B cell (primary cell): ENCODE measurements at regions not wholly inside any gene's neighbourhood (a gene's known extent, or its start where the extent isn't known, plus 50 kb on each side); places are given as distances from the start of the nearest gene placed in this dataset.

Experiments used
- ATAC-seq: fragments of 200-7000 bp; cut with Tn5 transposase; one replicate; pipeline ENCODE4 v1.10.0; 2021; ENCODE audit warnings: low read depth, mild to moderate bottlenecking, moderate number of reproducible peaks, moderate library complexity
- CTCF ChIA-PET: fragments of 350-600 bp; sonication (Branson Sonifier 250); formaldehyde crosslinking; loops from one replicate; lab custom pipeline; 2021; ENCODE audit warnings: antibody characterized with exemption, inconsistent platforms; lab: Charles Lee
- POLR2A ChIA-PET: fragments of 350-600 bp; sonication (Branson Sonifier 250); formaldehyde crosslinking; loops from one replicate; lab custom pipeline; 2021; ENCODE audit warnings: antibody characterized with exemption; lab: Charles Lee
- DNase-seq: peaks from one replicate; pipeline ENCODE4 v3.0.0; 2013
- H2AFZ ChIP-seq: 2 replicates; pipeline ENCODE4 v1.6.1; 2012; ENCODE audit warnings: mild to moderate bottlenecking, low read depth, low read length; ENCODE audit not compliant: insufficient read depth, poor library complexity, severe bottlenecking
- H3K27ac ChIP-seq, 2 donors: 1 replicate in 1 of 2; 2 replicates in 1 of 2; pipeline ENCODE4 v1.5.1; 2012 to 2013; ENCODE audit warnings: low read length in 2 of 2, mild to moderate bottlenecking in 2 of 2, moderate library complexity in 1 of 2
- H3K27me3 ChIP-seq, 4 experiments: fragments of 200-600 bp in 1 of 4; sonication (generic) in 1 of 4; replicated peaks in 1 of 4; 1 replicate in 2 of 4; 2 replicates in 2 of 4; pipeline versions ENCODE4 v1.6.1 to v1.7.0; 2013 to 2016; ENCODE audit warnings: low read length in 3 of 4, mild to moderate bottlenecking in 2 of 4, mixed read lengths in 1 of 4, moderate library complexity in 1 of 4; ENCODE audit not compliant: insufficient read depth in 4 of 4, control insufficient read depth in 3 of 4; ENCODE audit errors: control extremely low read depth in 1 of 4
- H3K36me3 ChIP-seq, 2 experiments: replicated peaks in 1 of 2; 1 replicate in 1 of 2; 2 replicates in 1 of 2; pipeline versions ENCODE4 v1.6.1 to v1.7.1; 2013; ENCODE audit warnings: low read length in 1 of 2; ENCODE audit not compliant: insufficient read depth in 2 of 2, control insufficient read depth in 1 of 2; ENCODE audit errors: control extremely low read depth in 1 of 2, extremely low read depth in 1 of 2
- H3K4me1 ChIP-seq, 2 donors: fragments of 200-600 bp in 1 of 2; sonication (generic) in 1 of 2; 1 replicate in 1 of 2; 2 replicates in 1 of 2; pipeline versions ENCODE4 v1.5.1 to v1.6.1; 2013 to 2017; ENCODE audit warnings: low read length in 2 of 2; ENCODE audit not compliant: control insufficient read depth in 2 of 2, insufficient read depth in 2 of 2
- H3K4me2 ChIP-seq: replicated peaks from 2 replicates; pipeline ENCODE3; 2012; ENCODE audit warnings: mild to moderate bottlenecking, low read depth, low read length; ENCODE audit not compliant: poor library complexity, severe bottlenecking
- H3K4me3 ChIP-seq, 5 experiments: fragments of 200-600 bp in 1 of 5; sonication (generic) in 1 of 5; 1 replicate in 3 of 5; 2 replicates in 2 of 5; pipeline versions ENCODE4 v1.5.1 to v1.7.0; 2011 to 2016; ENCODE audit warnings: low read length in 4 of 5, mild to moderate bottlenecking in 4 of 5, low read depth in 2 of 5, control low read depth in 1 of 5, moderate library complexity in 1 of 5; ENCODE audit not compliant: insufficient read depth in 1 of 5; ENCODE audit errors: control extremely low read depth in 1 of 5, extremely low read depth in 1 of 5
- H3K79me2 ChIP-seq: fragments of 200-600 bp; sonication (generic); one replicate; pipeline ENCODE4 v1.6.0; 2016; ENCODE audit warnings: low read length; ENCODE audit not compliant: control insufficient read depth, insufficient read depth
- H3K9ac ChIP-seq: fragments of 200-600 bp; sonication (generic); 2 replicates; pipeline ENCODE4 v1.6.1; 2017; ENCODE audit warnings: mild to moderate bottlenecking, low read length, moderate library complexity
- H3K9me3 ChIP-seq, 3 donors: one replicate each; pipeline versions ENCODE4 v1.6.1 to v1.7.1; 2013; ENCODE audit warnings: low read length in 2 of 3; ENCODE audit not compliant: control insufficient read depth in 2 of 3, insufficient read depth in 1 of 3; ENCODE audit errors: control extremely low read depth in 1 of 3
- H4K20me1 ChIP-seq: 2 replicates; pipeline ENCODE4 v1.6.0; 2012; ENCODE audit warnings: mild to moderate bottlenecking, low read length; ENCODE audit not compliant: insufficient read depth, control insufficient read depth, poor library complexity, severe bottlenecking
- H3K27ac Mint-ChIP-seq: one replicate; pipeline ENCODE4 v1.8.0; 2021; ENCODE audit warnings: mixed read lengths
- H3K27me3 Mint-ChIP-seq: one replicate; pipeline ENCODE4 v1.8.0; 2021; ENCODE audit warnings: mixed read lengths
- H3K4me1 Mint-ChIP-seq: one replicate; pipeline ENCODE4 v1.8.0; 2021; ENCODE audit warnings: mixed read lengths
- H3K4me3 Mint-ChIP-seq: one replicate; pipeline ENCODE4 v1.8.0; 2021; ENCODE audit warnings: mixed read lengths
- H3K9me3 Mint-ChIP-seq: one replicate; pipeline ENCODE4 v1.8.0; 2022; ENCODE audit warnings: mixed read lengths; ENCODE audit not compliant: insufficient read depth
- CTCF ChIP-seq: fragments of 200-600 bp; IDR thresholded peaks from one replicate; pipeline ENCODE4 v1.8.0; 2022; ENCODE audit warnings: antibody characterized with exemption, mild to moderate bottlenecking
- EZH2 ChIP-seq: IDR thresholded peaks from 2 replicates; pipeline ENCODE4 v1.6.1; 2012; ENCODE audit warnings: borderline replicate concordance, low read depth, mild to moderate bottlenecking, moderate library complexity, low read length; ENCODE audit not compliant: insufficient read depth, poor library complexity, severe bottlenecking
- WGBS: methylation state at CpG from one replicate; pipeline ENCODE4 v1.1.5; 2013; ENCODE audit warnings: missing lambda C conversion rate; ENCODE audit not compliant: insufficient coverage; 5-methylcytosine and 5-hydroxymethylcytosine counted together
- intact Hi-C: fragments of 100-400 bp; cut with micrococcal nuclease; formaldehyde crosslinking; loops from one replicate; pipeline ENCODE4 v1.10.0; 2022

GRCh38 chr5:30686530-30686929, 507.0 kb upstream of the CDH6 start:
- H3K4me1 ChIP-seq: no peaks in the 10 kb centered on the region
- no peaks in the 10 kb centered on the region for H3K9me3 ChIP-seq
- H3K9ac ChIP-seq: no peak overlapping the region
- no peaks in the 10 kb centered on the region for H3K27me3 Mint-ChIP-seq
- DNase-seq: no peak
- ChIA-PET POLR2A (no interaction called here), CTCF (no interaction called here)
- no peak overlapping the region for H3K27ac Mint-ChIP-seq
- H3K9me3 Mint-ChIP-seq: no peaks in the 10 kb centered on the region
- H3K4me2 ChIP-seq: no peak overlapping the region
- H3K4me3 ChIP-seq: no peak overlapping the region
- H3K79me2 ChIP-seq: no peaks in the 10 kb centered on the region
- no peaks in the 10 kb centered on the region for H3K27me3 ChIP-seq
- H3K27ac ChIP-seq: no peak overlapping the region
- WGBS: no CpG with 5 or more reads among the region's 2 CpGs
- no peaks in the 10 kb centered on the region for H4K20me1 ChIP-seq
- intact Hi-C loops: no loop called here
- H3K4me1 Mint-ChIP-seq: no peaks in the 10 kb centered on the region
- TF ChIP-seq EZH2: no peak
- no peak for TF ChIP-seq CTCF
- H3K36me3 ChIP-seq: no peaks in the 10 kb centered on the region
- no peak overlapping the region for H3K4me3 Mint-ChIP-seq
- H2AFZ ChIP-seq: no peak overlapping the region
- no peak for ATAC-seq

GRCh38 chr5:30676223-30676840, 517.2 kb upstream of the CDH6 start:
- Mint-ChIP-seq H3K4me1 (no peaks in the 10 kb centered on the region), H3K9me3 (peaks cover 14% of the 10 kb centered on the region), H3K27ac (no peak overlapping the region), H3K4me3 (no peak overlapping the region), H3K27me3 (no peaks in the 10 kb centered on the region)
- peaks cover 0 to 7% (median 4%) of the 10 kb centered on the region in 3 donors for H3K9me3 ChIP-seq
- no peaks in the 10 kb centered on the region for H3K27me3 ChIP-seq
- H4K20me1 ChIP-seq: no peaks in the 10 kb centered on the region
- no CpG with 5 or more reads among the region's 1 CpG for WGBS
- H3K36me3 ChIP-seq: no peaks in the 10 kb centered on the region
- no peak overlapping the region for H2AFZ ChIP-seq
- TF ChIP-seq CTCF (no peak), EZH2 (no peak)
- no peak overlapping the region for H3K9ac ChIP-seq
- H3K27ac ChIP-seq: no peak overlapping the region
- H3K79me2 ChIP-seq: no peaks in the 10 kb centered on the region
- DNase-seq: no peak
- CTCF ChIA-PET: no interaction called here
- intact Hi-C loops: no loop called here
- POLR2A ChIA-PET: no interaction called here
- no peak overlapping the region for H3K4me3 ChIP-seq
- no peak for ATAC-seq
- no peak overlapping the region for H3K4me2 ChIP-seq
- H3K4me1 ChIP-seq: no peaks in the 10 kb centered on the region
